Testis (tissue), 2 donors: ENCODE measurements at regions not wholly inside any gene's neighbourhood (a gene's known extent, or its start where the extent isn't known, plus 50 kb on each side); places are given as distances from the start of the nearest gene placed in this dataset.

Experiments used
- CTCF ChIP-seq, 3 experiments: fragments of 450-650 bp in 2 of 3; fragments of 200-600 bp in 1 of 3; sonication (generic) in 1 of 3; IDR thresholded peaks; one replicate each; pipeline ENCODE4 v1.5.1; 2016 to 2019; ENCODE audit warnings: antibody characterized with exemption in 3 of 3, mild to moderate bottlenecking in 2 of 3, moderate library complexity in 1 of 3
- POLR2A ChIP-seq: fragments of 450-650 bp; IDR thresholded peaks from one replicate; pipeline ENCODE4 v1.6.1; 2017; ENCODE audit warnings: antibody characterized with exemption, mild to moderate bottlenecking, moderate library complexity

- no peak for TF ChIP-seq POLR2A
- TF ChIP-seq CTCF (IDR thresholded peaks at IDR 0.05), result no peak
These were observed 323.9 kb downstream of the MZT1 start for GRCh38 chr13:72403396-72404010.
